ENCODE measurements at regions not wholly inside any gene's neighbourhood (a gene's known extent, or its start where the extent isn't known, plus 50 kb on each side); places are given as distances from the start of the nearest gene placed in this dataset.

- no peak for TF ChIP-seq CTCF (IDR thresholded peaks at IDR 0.05)
- TF ChIP-seq EZH2 (IDR thresholded peaks at IDR 0.05; ENCODE audit: borderline replicate concordance, insufficient read depth, low read depth, low read length, poor library complexity, severe bottlenecking) = no peak
Measured at GRCh38 chr4:130812117-130812765, 1716.3 kb downstream of the C4orf33 start.

Measured in B cell (primary cell).